Activated CD8-positive, alpha-beta T cell treated with anti-CD3 and anti-CD28 coated beads for 36 hours (primary cell): ENCODE measurements at regions not wholly inside any gene's neighbourhood (a gene's known extent, or its start where the extent isn't known, plus 50 kb on each side); places are given as distances from the start of the nearest gene placed in this dataset.

Experiments used
- ATAC-seq: fragments of 200-7000 bp; cut with Tn5 transposase; one replicate; pipeline ENCODE4 v1.10.0; 2021; ENCODE audit warnings: mild to moderate bottlenecking, moderate library complexity
- CTCF ChIA-PET: fragments of 350-600 bp; sonication (Branson Sonifier 250); formaldehyde crosslinking; loops from one replicate; lab custom pipeline; 2021; ENCODE audit warnings: antibody characterized with exemption; lab: Charles Lee
- POLR2A ChIA-PET: fragments of 350-600 bp; sonication (Branson Sonifier 250); formaldehyde crosslinking; loops from one replicate; lab custom pipeline; 2021; ENCODE audit warnings: antibody characterized with exemption; lab: Charles Lee
- DNase-seq: peaks from one replicate; pipeline ENCODE4 v3.0.0-alpha.2; 2020
- H3K27ac Mint-ChIP-seq: one replicate; pipeline ENCODE4 v1.8.0; 2021; ENCODE audit warnings: mild to moderate bottlenecking, mixed read lengths
- H3K27me3 Mint-ChIP-seq: one replicate; pipeline ENCODE4 v1.8.0; 2021; ENCODE audit warnings: mixed read lengths
- H3K36me3 Mint-ChIP-seq: one replicate; pipeline ENCODE4 v1.8.0; 2021; ENCODE audit warnings: low read depth, mixed read lengths
- H3K4me1 Mint-ChIP-seq: one replicate; pipeline ENCODE4 v1.8.0; 2021; ENCODE audit warnings: low read depth, mixed read lengths
- H3K4me3 Mint-ChIP-seq: one replicate; pipeline ENCODE4 v1.8.0; 2021; ENCODE audit warnings: mild to moderate bottlenecking, moderate library complexity, mixed read lengths
- H3K9me3 Mint-ChIP-seq: one replicate; pipeline ENCODE4 v1.8.0; 2021; ENCODE audit warnings: mixed read lengths
- CTCF ChIP-seq: fragments of 200-600 bp; IDR thresholded peaks from one replicate; pipeline ENCODE4 v1.8.0; 2022; ENCODE audit warnings: antibody characterized with exemption, mild to moderate bottlenecking
- intact Hi-C: fragments of 100-400 bp; cut with micrococcal nuclease; formaldehyde crosslinking; loops from one replicate; pipeline ENCODE4 v1.10.0; 2022

GRCh38 chr5:75952963-75953362 is 130.2 kb upstream of the SV2C start:
- ChIA-PET POLR2A (no interaction called here), CTCF (no interaction called here)
- no peaks in the 10 kb centered on the region for H3K9me3 Mint-ChIP-seq
- H3K4me3 Mint-ChIP-seq = no peak overlapping the region
- no peaks in the 10 kb centered on the region for H3K36me3 Mint-ChIP-seq
- H3K27ac Mint-ChIP-seq = no peak overlapping the region
- DNase-seq (no peak), ATAC-seq (no peak)
- H3K4me1 Mint-ChIP-seq = no peaks in the 10 kb centered on the region
- intact Hi-C loops = no loop called here
- no peak for TF ChIP-seq CTCF
- H3K27me3 Mint-ChIP-seq = peaks cover 1% of the 10 kb centered on the region

GRCh38 chr5:75952291-75952690 is 130.9 kb upstream of the SV2C start:
- Mint-ChIP-seq H3K27me3 (peaks cover 3% of the 10 kb centered on the region), H3K9me3 (no peaks in the 10 kb centered on the region), H3K4me1 (no peaks in the 10 kb centered on the region), H3K4me3 (no peak overlapping the region), H3K36me3 (no peaks in the 10 kb centered on the region), H3K27ac (no peak overlapping the region)
- no peak for ATAC-seq
- intact Hi-C loops = no loop called here
- ChIA-PET POLR2A (no interaction called here), CTCF (no interaction called here)
- no peak for DNase-seq
- no peak for TF ChIP-seq CTCF

- Mint-ChIP-seq H3K4me1 (no peaks in the 10 kb centered on the region), H3K9me3 (no peaks in the 10 kb centered on the region), H3K36me3 (no peaks in the 10 kb centered on the region), H3K27me3 (peaks cover 6% of the 10 kb centered on the region), H3K27ac (no peak overlapping the region), H3K4me3 (no peak overlapping the region)
- CTCF ChIA-PET = no interaction called here
- intact Hi-C loops = no loop called here
- POLR2A ChIA-PET = no interaction called here
- no peak for TF ChIP-seq CTCF
- DNase-seq (no peak), ATAC-seq (no peak)
Measured at GRCh38 chr5:75951716-75952115, 131.5 kb upstream of the SV2C start.

- ChIA-PET CTCF (no interaction called here), POLR2A (no interaction called here)
- DNase-seq (no peak), ATAC-seq (no peak)
- no peak for TF ChIP-seq CTCF
- no peak overlapping the region for H3K4me3 Mint-ChIP-seq
- no peaks in the 10 kb centered on the region for H3K9me3 Mint-ChIP-seq
- no peaks in the 10 kb centered on the region for H3K36me3 Mint-ChIP-seq
- intact Hi-C loops = no loop called here
- H3K4me1 Mint-ChIP-seq = no peaks in the 10 kb centered on the region
- H3K27me3 Mint-ChIP-seq = peaks cover 6% of the 10 kb centered on the region
- no peak overlapping the region for H3K27ac Mint-ChIP-seq
Measured at GRCh38 chr5:75951158-75951557, 132.0 kb upstream of the SV2C start.

- Mint-ChIP-seq H3K9me3 (peaks cover 1% of the 10 kb centered on the region), H3K36me3 (no peaks in the 10 kb centered on the region), H3K4me3 (no peak overlapping the region), H3K27me3 (peaks cover 9% of the 10 kb centered on the region), H3K27ac (no peak overlapping the region), H3K4me1 (no peaks in the 10 kb centered on the region)
- POLR2A ChIA-PET = no interaction called here
- intact Hi-C loops = no loop called here
- TF ChIP-seq CTCF = no peak
- DNase-seq (no peak), ATAC-seq (no peak)
- CTCF ChIA-PET = no interaction called here
Measured at GRCh38 chr5:75948438-75948837, 134.7 kb upstream of the SV2C start.
